Trophoblast cell (in vitro differentiated cells and primary cell): ENCODE measurements at regions not wholly inside any gene's neighbourhood (a gene's known extent, or its start where the extent isn't known, plus 50 kb on each side); places are given as distances from the start of the nearest gene placed in this dataset.

Experiments used
- DNase-seq, 2 donors: peaks; one replicate each; pipeline ENCODE4 v3.0.0-alpha.2; 2016
- H2AFZ ChIP-seq: 2 replicates; pipeline ENCODE4 v1.6.1; 2013; ENCODE audit warnings: low read length, moderate library complexity, mild to moderate bottlenecking; ENCODE audit not compliant: insufficient read depth, poor library complexity
- H2AK5ac ChIP-seq: 2 replicates; pipeline ENCODE4 v1.6.1; 2013; ENCODE audit warnings: mild to moderate bottlenecking, low read length
- H2BK120ac ChIP-seq: 2 replicates; pipeline ENCODE4 v1.6.1; 2013; ENCODE audit warnings: low read length, mild to moderate bottlenecking, moderate library complexity; ENCODE audit not compliant: insufficient read depth, poor library complexity
- H2BK12ac ChIP-seq: 2 replicates; pipeline ENCODE4 v1.6.1; 2013; ENCODE audit warnings: mild to moderate bottlenecking, low read length, moderate library complexity
- H2BK5ac ChIP-seq: 2 replicates; pipeline ENCODE4 v1.6.1; 2013; ENCODE audit warnings: low read length, low read depth, moderate library complexity, mild to moderate bottlenecking; ENCODE audit not compliant: poor library complexity
- H3K14ac ChIP-seq: 2 replicates; pipeline ENCODE4 v1.6.1; 2013; ENCODE audit warnings: mild to moderate bottlenecking, low read length
- H3K18ac ChIP-seq: 2 replicates; pipeline ENCODE4 v1.6.1; 2013; ENCODE audit warnings: mild to moderate bottlenecking, low read length
- H3K23ac ChIP-seq: 2 replicates; pipeline ENCODE4 v1.6.1; 2013; ENCODE audit warnings: low read length
- H3K27ac ChIP-seq: 2 replicates; pipeline ENCODE4 v1.5.1; 2013; ENCODE audit warnings: low read depth, mild to moderate bottlenecking, inconsistent platforms, low read length, moderate library complexity
- H3K27me3 ChIP-seq: 2 replicates; pipeline ENCODE4 v1.6.1; 2013; ENCODE audit warnings: inconsistent platforms, mild to moderate bottlenecking, low read length, moderate library complexity; ENCODE audit not compliant: insufficient read depth
- H3K36me3 ChIP-seq, 2 experiments: 1 replicate in 1 of 2; 2 replicates in 1 of 2; pipeline ENCODE4 v1.6.1; 2013; ENCODE audit warnings: low read length in 2 of 2, mild to moderate bottlenecking in 2 of 2, moderate library complexity in 1 of 2; ENCODE audit not compliant: insufficient read depth in 2 of 2, control insufficient read depth in 1 of 2
- H3K4ac ChIP-seq: 2 replicates; pipeline ENCODE4 v1.6.1; 2013; ENCODE audit warnings: low read depth, mild to moderate bottlenecking, low read length, moderate library complexity
- H3K4me1 ChIP-seq, 2 experiments: 1 replicate in 1 of 2; 2 replicates in 1 of 2; pipeline ENCODE4 v1.6.1; 2013; ENCODE audit warnings: low read length in 2 of 2, mild to moderate bottlenecking in 2 of 2, moderate library complexity in 1 of 2; ENCODE audit not compliant: insufficient read depth in 2 of 2, control insufficient read depth in 1 of 2
- H3K4me2 ChIP-seq: 2 replicates; pipeline ENCODE4 v1.6.1; 2013; ENCODE audit warnings: inconsistent platforms, mild to moderate bottlenecking, low read length, moderate library complexity
- H3K4me3 ChIP-seq: 2 replicates; pipeline ENCODE4 v1.5.1; 2013; ENCODE audit warnings: mild to moderate bottlenecking, low read depth, low read length, inconsistent platforms
- H3K79me1 ChIP-seq: one replicate; pipeline ENCODE4 v1.6.1; 2013; ENCODE audit warnings: low read length
- H3K79me2 ChIP-seq: 2 replicates; pipeline ENCODE4 v1.6.1; 2013; ENCODE audit warnings: low read length, mild to moderate bottlenecking; ENCODE audit not compliant: control insufficient read depth, insufficient read depth, poor library complexity
- H3K9ac ChIP-seq: 2 replicates; pipeline ENCODE4 v1.6.1; 2013; ENCODE audit warnings: mild to moderate bottlenecking, low read length
- H3K9me3 ChIP-seq: 2 replicates; pipeline ENCODE4 v1.6.1; 2013; ENCODE audit warnings: low read depth, mild to moderate bottlenecking, control low read depth, inconsistent platforms, low read length; ENCODE audit not compliant: insufficient read depth
- H4K12ac ChIP-seq: 2 replicates; pipeline ENCODE4 v1.6.1; 2013; ENCODE audit warnings: low read depth, mild to moderate bottlenecking, low read length, moderate library complexity
- H4K8ac ChIP-seq: 2 replicates; pipeline ENCODE4 v1.6.1; 2013; ENCODE audit warnings: low read depth, mild to moderate bottlenecking, low read length, moderate library complexity
- H4K91ac ChIP-seq: one replicate; pipeline ENCODE4 v1.6.1; 2013; ENCODE audit warnings: low read depth, mild to moderate bottlenecking, low read length, moderate library complexity
- WGBS: extraction: QIAGEN DNeasy Blood & Tissue Kit; methylation state at CpG from one replicate; pipeline ENCODE4 v1.1.7; 2013; ENCODE audit warnings: missing lambda C conversion rate; ENCODE audit not compliant: insufficient read length, insufficient coverage; ENCODE audit errors: extremely low coverage; 5-methylcytosine and 5-hydroxymethylcytosine counted together

DNA sequence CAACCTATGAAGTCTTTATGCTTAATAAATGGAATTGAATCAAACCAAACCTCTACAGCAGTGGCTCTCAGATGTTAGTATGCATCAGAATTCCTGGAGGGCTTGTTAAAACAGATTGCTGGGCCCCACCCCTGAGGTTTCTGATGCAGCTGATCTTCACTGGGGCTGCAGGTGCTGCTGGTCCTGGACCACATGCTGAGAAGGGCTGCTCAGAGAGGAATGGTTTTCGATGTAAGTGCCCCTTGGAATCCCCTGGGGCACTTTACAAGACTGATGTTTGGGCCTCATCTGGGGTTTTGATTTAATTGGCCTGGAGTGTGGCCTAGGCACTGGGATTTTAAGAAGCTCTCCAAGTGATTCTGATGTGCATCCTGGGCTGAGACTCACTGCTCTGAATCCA, 403.8 kb upstream of the HS6ST1 start:
- Histone ChIP-seq H3K4me2 (no peak overlapping the region), H4K12ac (no peak overlapping the region), H3K14ac (no peak overlapping the region), H3K27me3 (no peaks in the 10 kb centered on the region), H3K27ac (no peak overlapping the region), H2BK5ac (no peak overlapping the region), H2BK120ac (no peak overlapping the region), H2AFZ (no peak overlapping the region), H3K9me3 (no peaks in the 10 kb centered on the region), H3K36me3 (no peaks in the 10 kb centered on the region), H4K91ac (no peak overlapping the region), H3K4me1 (no peaks in the 10 kb centered on the region), H3K9ac (no peak overlapping the region), H4K8ac (no peak overlapping the region), H3K79me1 (no peaks in the 10 kb centered on the region), H2AK5ac (no peak overlapping the region), H3K23ac (no peak overlapping the region), H2BK12ac (no peak overlapping the region), H3K4me3 (no peak overlapping the region), H3K79me2 (no peaks in the 10 kb centered on the region), H3K4ac (no peak overlapping the region), H3K18ac (no peak overlapping the region)
- no CpG with 5 or more reads among the region's 1 CpG for WGBS
- DNase-seq: no peak

DNA sequence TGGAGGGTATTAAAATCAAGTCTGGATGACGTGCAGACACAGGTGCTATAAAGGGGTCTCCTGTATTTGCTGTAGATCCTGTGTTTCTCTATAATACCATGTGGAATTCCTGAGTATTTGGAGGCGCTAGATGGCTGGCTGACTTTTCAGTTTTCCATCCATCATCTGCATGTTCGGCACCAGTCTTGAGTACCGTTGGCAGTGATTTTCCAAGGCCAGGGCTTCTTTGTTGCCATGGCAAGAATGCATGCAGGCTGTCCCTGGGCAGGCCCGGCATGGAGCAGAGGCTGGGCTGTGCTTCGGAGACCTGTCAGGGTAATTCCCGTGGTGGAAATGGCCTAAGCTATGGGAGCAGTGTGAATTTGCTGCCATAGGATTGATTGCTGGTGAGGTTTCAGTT, 405.9 kb upstream of the HS6ST1 start:
- H3K4me3 ChIP-seq: no peak overlapping the region
- no peak overlapping the region for H3K4me2 ChIP-seq
- H3K14ac ChIP-seq: no peak overlapping the region
- H3K79me1 ChIP-seq: no peaks in the 10 kb centered on the region
- H2AK5ac ChIP-seq: no peak overlapping the region
- no peak overlapping the region for H3K9ac ChIP-seq
- H4K8ac ChIP-seq: no peak overlapping the region
- H3K36me3 ChIP-seq: no peaks in the 10 kb centered on the region
- no peaks in the 10 kb centered on the region for H3K4me1 ChIP-seq
- H4K91ac ChIP-seq: no peak overlapping the region
- no peak overlapping the region for H2BK120ac ChIP-seq
- H2BK12ac ChIP-seq: no peak overlapping the region
- DNase-seq: no peak
- no peak overlapping the region for H4K12ac ChIP-seq
- H3K9me3 ChIP-seq: no peaks in the 10 kb centered on the region
- no peak overlapping the region for H2BK5ac ChIP-seq
- no peaks in the 10 kb centered on the region for H3K79me2 ChIP-seq
- no peak overlapping the region for H3K23ac ChIP-seq
- H3K27me3 ChIP-seq: no peaks in the 10 kb centered on the region
- no peak overlapping the region for H2AFZ ChIP-seq
- no peak overlapping the region for H3K27ac ChIP-seq
- no peak overlapping the region for H3K18ac ChIP-seq
- no CpG with 5 or more reads among the region's 7 CpGs for WGBS
- no peak overlapping the region for H3K4ac ChIP-seq

GRCh38 chr2:128724972-128725371, 406.3 kb upstream of the HS6ST1 start:
- no peak overlapping the region for H3K27ac ChIP-seq
- no peaks in the 10 kb centered on the region for H3K9me3 ChIP-seq
- H4K12ac ChIP-seq: no peak overlapping the region
- no peaks in the 10 kb centered on the region for H3K79me1 ChIP-seq
- H3K4me3 ChIP-seq: no peak overlapping the region
- DNase-seq: no peak
- H3K18ac ChIP-seq: no peak overlapping the region
- no peak overlapping the region for H3K4me2 ChIP-seq
- no peaks in the 10 kb centered on the region for H3K79me2 ChIP-seq
- no peaks in the 10 kb centered on the region for H3K36me3 ChIP-seq
- H3K4ac ChIP-seq: no peak overlapping the region
- H3K27me3 ChIP-seq: no peaks in the 10 kb centered on the region
- no peak overlapping the region for H3K23ac ChIP-seq
- no peak overlapping the region for H2BK120ac ChIP-seq
- no CpG with 5 or more reads among the region's 7 CpGs for WGBS
- H4K91ac ChIP-seq: no peak overlapping the region
- no peak overlapping the region for H4K8ac ChIP-seq
- no peaks in the 10 kb centered on the region for H3K4me1 ChIP-seq
- H2AFZ ChIP-seq: no peak overlapping the region
- H2AK5ac ChIP-seq: no peak overlapping the region
- no peak overlapping the region for H2BK5ac ChIP-seq
- H2BK12ac ChIP-seq: no peak overlapping the region
- no peak overlapping the region for H3K14ac ChIP-seq
- H3K9ac ChIP-seq: no peak overlapping the region

DNA sequence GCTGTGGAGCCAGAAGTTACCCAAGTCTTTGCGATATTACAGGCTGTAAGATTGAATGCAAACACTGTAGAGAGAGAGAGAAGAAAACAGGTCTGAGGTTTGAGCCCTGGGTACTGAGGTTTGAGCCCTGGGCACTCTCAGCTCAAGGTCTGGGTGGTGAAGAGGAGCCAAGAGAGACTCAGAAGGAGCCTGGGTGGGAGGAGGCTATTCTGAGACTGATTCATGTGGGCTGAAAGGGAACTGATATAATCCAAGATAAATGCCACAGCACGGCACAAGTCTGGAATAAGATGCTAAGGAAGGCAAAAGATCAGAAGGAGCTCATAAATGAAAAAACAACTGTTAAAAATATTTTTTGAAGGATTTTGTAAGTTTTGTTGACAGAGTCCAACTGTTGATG, 407.6 kb upstream of the HS6ST1 start:
- Histone ChIP-seq H3K79me1 (no peaks in the 10 kb centered on the region), H3K79me2 (no peaks in the 10 kb centered on the region), H3K14ac (no peak overlapping the region), H3K4me1 (no peaks in the 10 kb centered on the region), H4K8ac (no peak overlapping the region), H3K27me3 (no peaks in the 10 kb centered on the region), H2AFZ (no peak overlapping the region), H3K36me3 (no peaks in the 10 kb centered on the region), H3K9me3 (no peaks in the 10 kb centered on the region), H3K9ac (no peak overlapping the region), H3K4me3 (no peak overlapping the region), H4K91ac (no peak overlapping the region), H3K4me2 (no peak overlapping the region), H3K23ac (no peak overlapping the region), H2BK120ac (no peak overlapping the region), H2BK12ac (no peak overlapping the region), H2AK5ac (no peak overlapping the region), H2BK5ac (no peak overlapping the region), H3K27ac (no peak overlapping the region), H3K4ac (no peak overlapping the region), H4K12ac (no peak overlapping the region), H3K18ac (no peak overlapping the region)
- no CpG with 5 or more reads among the region's 2 CpGs for WGBS
- DNase-seq: no peak
